GM06990 (cell line): ENCODE measurements at regions not wholly inside any gene's neighbourhood (a gene's known extent, or its start where the extent isn't known, plus 50 kb on each side); places are given as distances from the start of the nearest gene placed in this dataset.

Experiments
- DNase-seq: peaks from one replicate; pipeline ENCODE4 v3.0.0-alpha.2; 2011; ENCODE audit not compliant: insufficient read length; ENCODE audit errors: extremely low read depth
- H3K27me3 ChIP-seq: replicated peaks from 2 replicates; pipeline ENCODE4 v1.6.0; 2011; ENCODE audit warnings: low read length; ENCODE audit not compliant: control insufficient read depth, insufficient read depth
- H3K36me3 ChIP-seq: 2 replicates; pipeline ENCODE4 v1.5.1; 2011; ENCODE audit warnings: low read length; ENCODE audit not compliant: control insufficient read depth, insufficient read depth
- H3K4me3 ChIP-seq: replicated peaks from 2 replicates; pipeline ENCODE4 v1.5.1; 2011; ENCODE audit warnings: low read depth, mild to moderate bottlenecking, control low read depth, low read length
- TF ChIP-seq, protein P1 (sequence below): IDR thresholded peaks from 2 replicates; pipeline ENCODE4 v1.5.1; 2011; ENCODE audit warnings: low read length, control low read depth, mild to moderate bottlenecking, inconsistent platforms; ENCODE audit not compliant: insufficient read depth, poor library complexity, severe bottlenecking

DNA sequence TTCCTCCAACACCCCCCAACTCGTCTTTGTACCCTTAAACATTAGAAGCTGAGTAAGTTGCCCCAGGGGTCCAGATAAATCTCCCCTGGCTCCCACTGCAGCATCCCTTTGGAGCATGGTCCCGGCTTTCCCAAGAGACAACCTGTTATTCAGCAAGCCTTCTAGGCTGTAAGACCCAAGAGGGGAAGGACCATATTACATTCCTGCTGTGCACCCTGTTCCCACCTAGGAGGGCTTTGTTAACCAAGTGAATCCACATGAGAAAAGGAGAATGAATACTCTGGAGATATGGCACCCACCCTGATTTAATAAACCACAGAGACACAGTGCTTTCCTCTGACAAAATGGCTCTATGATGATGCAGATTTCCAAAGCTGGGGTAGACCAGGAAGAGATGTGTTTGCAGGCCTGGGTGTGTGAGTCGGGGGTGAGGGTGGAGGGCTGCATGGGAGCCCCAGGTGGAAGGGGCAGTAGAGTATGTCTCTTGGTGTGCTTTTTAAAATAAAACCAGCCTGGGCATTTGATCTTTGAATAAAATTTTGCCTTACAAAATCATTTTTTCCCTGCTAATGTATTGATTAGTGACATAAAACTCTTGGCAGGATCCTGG is 325.2 kb downstream of the DRD1 start:
- H3K4me3 ChIP-seq = no peak overlapping the region
- no peaks in the 10 kb centered on the region for H3K27me3 ChIP-seq
- no peak for DNase-seq
- H3K36me3 ChIP-seq = no peaks in the 10 kb centered on the region
- TF ChIP-seq, protein P1, sequence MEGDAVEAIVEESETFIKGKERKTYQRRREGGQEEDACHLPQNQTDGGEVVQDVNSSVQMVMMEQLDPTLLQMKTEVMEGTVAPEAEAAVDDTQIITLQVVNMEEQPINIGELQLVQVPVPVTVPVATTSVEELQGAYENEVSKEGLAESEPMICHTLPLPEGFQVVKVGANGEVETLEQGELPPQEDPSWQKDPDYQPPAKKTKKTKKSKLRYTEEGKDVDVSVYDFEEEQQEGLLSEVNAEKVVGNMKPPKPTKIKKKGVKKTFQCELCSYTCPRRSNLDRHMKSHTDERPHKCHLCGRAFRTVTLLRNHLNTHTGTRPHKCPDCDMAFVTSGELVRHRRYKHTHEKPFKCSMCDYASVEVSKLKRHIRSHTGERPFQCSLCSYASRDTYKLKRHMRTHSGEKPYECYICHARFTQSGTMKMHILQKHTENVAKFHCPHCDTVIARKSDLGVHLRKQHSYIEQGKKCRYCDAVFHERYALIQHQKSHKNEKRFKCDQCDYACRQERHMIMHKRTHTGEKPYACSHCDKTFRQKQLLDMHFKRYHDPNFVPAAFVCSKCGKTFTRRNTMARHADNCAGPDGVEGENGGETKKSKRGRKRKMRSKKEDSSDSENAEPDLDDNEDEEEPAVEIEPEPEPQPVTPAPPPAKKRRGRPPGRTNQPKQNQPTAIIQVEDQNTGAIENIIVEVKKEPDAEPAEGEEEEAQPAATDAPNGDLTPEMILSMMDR = no peak

DNA sequence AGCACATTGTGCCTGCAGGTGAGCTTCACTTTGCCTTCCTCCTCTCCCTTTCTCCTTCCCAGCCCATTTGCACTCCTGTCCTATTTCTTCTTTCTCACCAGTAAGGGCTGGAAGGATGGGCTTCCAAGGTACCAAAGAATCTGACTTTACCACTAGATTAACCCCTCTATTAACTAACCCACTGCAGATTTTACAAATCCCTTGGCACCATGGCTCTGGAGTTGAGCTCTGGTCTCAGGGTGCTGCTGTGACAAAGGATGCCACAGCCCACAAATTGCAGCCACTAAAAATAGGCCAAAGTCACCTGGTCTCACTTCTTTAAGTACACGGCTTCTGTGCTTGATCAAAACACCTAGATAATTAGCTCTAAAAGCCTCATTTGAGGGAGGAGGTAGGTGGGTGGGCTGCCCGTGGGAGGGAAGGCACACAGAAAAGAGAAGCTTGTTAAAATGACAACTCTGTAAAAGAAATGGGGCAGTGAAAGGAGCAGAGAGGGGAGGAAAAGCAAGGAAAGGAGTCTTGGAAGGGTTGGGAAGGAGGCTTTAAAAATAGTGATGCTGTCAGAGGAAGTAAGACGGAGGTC is 327.4 kb downstream of the DRD1 start:
- no peaks in the 10 kb centered on the region for H3K36me3 ChIP-seq
- H3K27me3 ChIP-seq = no peaks in the 10 kb centered on the region
- DNase-seq = no peak
- TF ChIP-seq, protein P1 = no peak
- H3K4me3 ChIP-seq = no peak overlapping the region

DNA sequence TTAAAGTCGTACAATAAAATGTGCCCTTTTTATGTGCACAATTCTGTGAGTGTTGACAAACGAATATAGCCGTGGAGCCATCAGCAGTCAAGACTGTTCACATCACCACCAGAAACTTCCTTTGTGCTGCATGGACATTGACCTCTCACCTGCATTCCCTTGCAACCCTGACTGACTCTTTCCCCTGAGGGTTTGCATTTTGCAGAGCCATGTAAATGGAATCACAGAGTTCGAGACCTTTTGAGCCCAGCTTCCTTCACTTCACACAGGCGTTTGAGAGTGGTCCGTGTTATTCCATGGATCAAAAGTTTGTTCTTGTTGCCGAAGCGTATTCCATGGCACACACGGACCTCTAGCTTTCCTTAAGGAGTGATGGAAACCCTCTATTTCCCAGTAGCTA is 328.2 kb downstream of the DRD1 start:
- TF ChIP-seq, protein P1 = no peak
- no peak for DNase-seq
- H3K27me3 ChIP-seq = no peaks in the 10 kb centered on the region

DNA sequence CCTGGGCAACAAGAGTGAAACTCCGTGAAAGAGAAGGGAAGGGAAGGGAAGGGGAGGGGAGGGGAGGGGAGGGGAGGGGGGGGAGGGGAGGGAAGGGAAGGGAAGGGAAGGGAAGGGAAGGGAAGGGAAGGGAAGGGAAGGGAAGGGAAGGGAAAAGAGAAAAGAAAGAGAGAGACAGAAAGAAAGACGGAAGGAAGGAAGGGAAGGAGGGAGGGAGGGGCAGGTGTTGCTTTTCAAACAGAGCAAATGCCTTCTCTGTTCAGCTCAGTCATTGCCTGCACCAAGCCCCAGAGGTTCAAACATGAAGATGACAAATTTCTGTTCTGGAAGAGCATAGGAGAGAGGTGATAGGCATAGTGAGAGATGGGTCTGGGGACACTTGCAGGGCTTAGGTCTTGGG is 330.0 kb downstream of the DRD1 start:
- no peak for DNase-seq
- TF ChIP-seq, protein P1 = no peak
- H3K36me3 ChIP-seq = no peaks in the 10 kb centered on the region
- H3K27me3 ChIP-seq = no peaks in the 10 kb centered on the region
- H3K4me3 ChIP-seq = no peak overlapping the region

More for the DNA sequence above, 328.2 kb downstream of the DRD1 start:
- Histone ChIP-seq H3K36me3 (no peaks in the 10 kb centered on the region), H3K4me3 (no peak overlapping the region)

DNA sequence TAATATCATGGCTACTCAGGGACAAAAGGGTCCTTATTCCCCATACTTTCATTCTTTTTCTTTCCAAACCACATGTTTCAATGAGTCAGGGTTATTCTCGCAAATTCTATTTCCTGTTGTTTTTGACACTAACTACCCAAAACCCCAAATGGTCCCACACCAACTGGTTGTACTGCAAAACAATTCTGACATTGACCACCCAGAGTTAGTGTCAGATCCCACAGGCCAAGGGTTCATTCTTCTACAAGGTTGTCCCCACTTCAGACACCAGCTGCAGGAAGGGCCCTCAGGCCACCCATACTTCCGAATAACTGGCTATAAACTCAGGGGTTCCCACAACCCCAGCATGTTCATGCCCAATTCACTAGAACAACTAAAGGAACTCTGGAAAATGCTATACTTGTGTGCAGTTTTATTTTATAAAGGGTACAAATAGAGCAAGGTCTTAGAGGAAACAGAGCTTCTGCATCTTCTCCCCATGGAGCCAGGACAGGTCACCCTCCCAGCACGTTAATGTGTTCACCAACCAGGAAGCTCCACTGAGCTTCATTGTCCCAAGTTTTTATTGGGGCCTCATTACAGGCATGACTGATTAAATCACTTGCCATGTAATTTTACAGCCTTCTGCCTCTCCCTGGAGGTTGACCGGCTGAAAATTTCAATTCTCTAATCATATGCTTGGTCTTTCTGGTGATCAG is 334.8 kb downstream of the DRD1 start:
- Histone ChIP-seq H3K36me3 (no peaks in the 10 kb centered on the region), H3K27me3 (no peaks in the 10 kb centered on the region), H3K4me3 (no peak overlapping the region)
- TF ChIP-seq, protein P1 = no peak
- no peak for DNase-seq

DNA sequence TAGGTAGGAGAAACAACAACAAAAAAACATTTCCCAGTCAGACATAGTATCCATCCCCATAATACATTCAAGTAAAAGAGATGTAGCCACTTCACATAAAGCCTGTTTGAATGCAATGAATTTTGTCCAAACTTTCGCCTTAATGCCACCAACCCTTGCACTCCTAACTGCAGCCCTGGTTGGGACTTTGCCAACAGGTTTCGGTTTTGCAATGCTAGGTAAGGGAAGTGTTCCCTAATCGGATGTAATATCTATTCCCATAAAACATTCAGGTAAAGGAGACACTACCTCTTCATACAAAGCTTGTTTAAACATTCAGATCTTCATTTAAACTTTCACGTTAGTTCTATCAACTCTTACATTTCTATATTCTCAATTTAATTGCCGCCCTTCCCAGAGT is 336.1 kb downstream of the DRD1 start:
- H3K36me3 ChIP-seq = no peaks in the 10 kb centered on the region
- DNase-seq = no peak
- H3K27me3 ChIP-seq = no peaks in the 10 kb centered on the region
- TF ChIP-seq, protein P1 = no peak
- no peak overlapping the region for H3K4me3 ChIP-seq
